ENCODE measurements at regions not wholly inside any gene's neighbourhood (a gene's known extent, or its start where the extent isn't known, plus 50 kb on each side); places are given as distances from the start of the nearest gene placed in this dataset.

DNA sequence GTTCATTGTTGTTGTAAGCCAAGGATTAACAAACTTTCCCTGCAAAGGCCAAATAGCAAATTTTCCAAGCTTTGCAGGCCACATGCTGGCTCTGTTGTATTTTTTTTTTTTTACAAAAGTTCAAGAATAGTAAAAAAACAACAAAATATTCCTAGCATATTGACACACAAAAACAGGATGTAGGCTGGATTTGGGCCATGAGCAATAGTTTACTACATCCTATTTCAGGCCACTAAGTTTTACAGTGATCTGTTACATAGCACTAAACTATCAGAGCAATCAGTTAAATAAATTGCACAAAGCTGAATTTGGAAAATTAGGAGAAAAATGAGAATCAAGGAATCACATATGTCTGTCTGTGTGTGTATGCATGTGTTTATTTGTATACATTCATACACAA is 491.8 kb upstream of the GHITM start:
- Histone ChIP-seq H3K36me3 (no peaks in the 10 kb centered on the region), H3K27ac (no peak overlapping the region), H3K27me3 (ENCODE audit: insufficient read depth, low read depth, severe bottlenecking) (no peaks in the 10 kb centered on the region), H3K9me3 (ENCODE audit: severe bottlenecking) (no peaks in the 10 kb centered on the region), H3K4me3 (ENCODE audit: low read depth, low read length) (no peak overlapping the region)
- TF ChIP-seq, protein P1, sequence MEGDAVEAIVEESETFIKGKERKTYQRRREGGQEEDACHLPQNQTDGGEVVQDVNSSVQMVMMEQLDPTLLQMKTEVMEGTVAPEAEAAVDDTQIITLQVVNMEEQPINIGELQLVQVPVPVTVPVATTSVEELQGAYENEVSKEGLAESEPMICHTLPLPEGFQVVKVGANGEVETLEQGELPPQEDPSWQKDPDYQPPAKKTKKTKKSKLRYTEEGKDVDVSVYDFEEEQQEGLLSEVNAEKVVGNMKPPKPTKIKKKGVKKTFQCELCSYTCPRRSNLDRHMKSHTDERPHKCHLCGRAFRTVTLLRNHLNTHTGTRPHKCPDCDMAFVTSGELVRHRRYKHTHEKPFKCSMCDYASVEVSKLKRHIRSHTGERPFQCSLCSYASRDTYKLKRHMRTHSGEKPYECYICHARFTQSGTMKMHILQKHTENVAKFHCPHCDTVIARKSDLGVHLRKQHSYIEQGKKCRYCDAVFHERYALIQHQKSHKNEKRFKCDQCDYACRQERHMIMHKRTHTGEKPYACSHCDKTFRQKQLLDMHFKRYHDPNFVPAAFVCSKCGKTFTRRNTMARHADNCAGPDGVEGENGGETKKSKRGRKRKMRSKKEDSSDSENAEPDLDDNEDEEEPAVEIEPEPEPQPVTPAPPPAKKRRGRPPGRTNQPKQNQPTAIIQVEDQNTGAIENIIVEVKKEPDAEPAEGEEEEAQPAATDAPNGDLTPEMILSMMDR (IDR thresholded peaks at IDR 0.05; ENCODE audit: low read depth, low read length) = no peak
- DNase-seq = no peak

DNA sequence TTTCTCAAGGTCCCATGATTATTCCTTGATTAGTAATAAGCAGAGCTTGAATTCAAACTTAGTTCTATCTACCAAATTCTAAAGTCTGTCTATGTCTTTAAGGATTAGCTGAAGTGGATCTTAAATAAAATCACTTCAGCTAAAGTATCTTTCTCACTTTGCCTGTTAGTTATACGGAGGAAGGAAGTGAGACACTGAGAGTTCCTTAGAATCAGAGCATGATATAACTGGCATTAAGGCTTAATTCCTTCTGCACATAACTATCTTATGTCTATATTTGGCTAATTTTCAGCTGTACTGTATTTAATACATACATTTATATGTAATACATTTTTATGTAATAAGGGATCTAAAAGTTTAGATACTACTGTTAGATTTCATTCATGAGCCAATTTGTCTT is 491.1 kb upstream of the GHITM start:
- Histone ChIP-seq H3K27me3 (ENCODE audit: insufficient read depth, low read depth, severe bottlenecking) (no peaks in the 10 kb centered on the region), H3K36me3 (no peaks in the 10 kb centered on the region), H3K27ac (no peak overlapping the region), H3K4me3 (ENCODE audit: low read depth, low read length) (no peak overlapping the region), H3K9me3 (ENCODE audit: severe bottlenecking) (no peaks in the 10 kb centered on the region)
- no peak for DNase-seq
- TF ChIP-seq, protein P1 (IDR thresholded peaks at IDR 0.05; ENCODE audit: low read depth, low read length) = no peak

DNA sequence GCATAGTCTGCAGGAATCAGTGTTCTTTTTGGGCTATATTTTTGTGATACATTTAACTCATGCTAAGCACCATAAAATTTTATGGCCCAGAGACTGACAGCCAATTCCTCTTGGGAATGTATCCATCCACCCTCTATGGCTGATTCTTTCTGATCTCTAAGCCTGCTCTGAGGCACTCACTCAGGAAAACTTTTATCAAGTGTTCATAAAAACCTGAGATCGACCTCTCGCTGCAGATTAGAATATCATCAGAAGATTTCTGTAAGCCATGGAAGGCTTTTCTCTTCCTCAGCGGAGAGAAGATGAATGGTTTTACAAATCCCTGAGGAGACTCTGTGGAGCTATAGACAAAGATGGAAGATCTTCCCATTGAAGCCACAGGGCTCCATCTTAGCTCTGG is 489.8 kb upstream of the GHITM start:
- TF ChIP-seq, protein P1 (IDR thresholded peaks at IDR 0.05; ENCODE audit: low read depth, low read length) = no peak
- DNase-seq = no peak
- no peak overlapping the region for H3K4me3 ChIP-seq (ENCODE audit: low read depth, low read length)
- no peaks in the 10 kb centered on the region for H3K9me3 ChIP-seq (ENCODE audit: severe bottlenecking)
- no peaks in the 10 kb centered on the region for H3K27me3 ChIP-seq (ENCODE audit: insufficient read depth, low read depth, severe bottlenecking)
- H3K36me3 ChIP-seq = no peaks in the 10 kb centered on the region
- no peak overlapping the region for H3K27ac ChIP-seq

DNA sequence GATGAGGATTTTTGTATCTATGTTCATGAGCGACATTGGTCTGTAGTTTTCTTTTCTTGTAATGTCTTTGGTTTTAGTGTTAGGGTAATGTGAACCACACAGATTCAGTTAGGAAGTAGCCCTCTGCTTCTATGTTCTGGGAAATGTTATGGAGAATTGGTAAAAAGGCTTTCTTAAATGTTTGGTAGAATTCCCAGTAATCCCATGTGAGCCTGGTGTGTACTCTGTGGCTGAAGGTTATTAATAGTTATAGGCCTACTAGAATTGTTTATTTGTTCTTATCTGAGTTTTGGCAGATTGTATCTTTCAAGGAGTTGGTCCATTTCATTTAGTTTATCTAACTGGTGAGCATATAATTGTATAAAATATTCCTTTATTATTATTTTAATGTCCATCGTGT is 484.6 kb upstream of the GHITM start:
- Histone ChIP-seq H3K36me3 (no peaks in the 10 kb centered on the region), H3K9me3 (ENCODE audit: severe bottlenecking) (no peaks in the 10 kb centered on the region), H3K27me3 (ENCODE audit: insufficient read depth, low read depth, severe bottlenecking) (no peaks in the 10 kb centered on the region), H3K27ac (no peak overlapping the region), H3K4me3 (ENCODE audit: low read depth, low read length) (no peak overlapping the region)
- no peak for DNase-seq
- TF ChIP-seq, protein P1 (IDR thresholded peaks at IDR 0.05; ENCODE audit: low read depth, low read length) = no peak

DNA sequence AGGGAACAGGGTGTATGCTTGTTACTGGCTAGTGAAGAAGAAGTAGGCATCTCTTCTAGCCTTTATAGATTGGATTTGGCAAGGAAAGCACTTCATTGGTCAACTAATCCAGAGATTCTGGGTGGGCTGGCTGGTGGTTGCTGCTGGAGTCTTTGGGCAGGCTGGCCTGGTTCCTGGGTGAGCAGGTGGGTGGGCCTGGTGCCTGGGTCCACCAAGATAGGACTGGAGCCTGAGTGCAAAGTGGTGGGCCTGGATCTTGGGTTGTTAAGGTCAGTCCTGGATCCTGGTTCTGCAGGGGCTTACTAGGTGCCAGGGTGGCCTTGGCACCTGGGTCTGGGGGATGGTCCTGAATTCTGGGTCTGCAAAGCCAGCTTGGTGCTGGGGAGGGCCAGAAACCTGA is 482.4 kb upstream of the GHITM start:
- H3K36me3 ChIP-seq = no peaks in the 10 kb centered on the region
- H3K4me3 ChIP-seq (ENCODE audit: low read depth, low read length) = no peak overlapping the region
- H3K27ac ChIP-seq = no peak overlapping the region
- H3K9me3 ChIP-seq (ENCODE audit: severe bottlenecking) = no peaks in the 10 kb centered on the region
- no peak for DNase-seq
- TF ChIP-seq, protein P1 (IDR thresholded peaks at IDR 0.05; ENCODE audit: low read depth, low read length) = no peak
- no peaks in the 10 kb centered on the region for H3K27me3 ChIP-seq (ENCODE audit: insufficient read depth, low read depth, severe bottlenecking)

DNA sequence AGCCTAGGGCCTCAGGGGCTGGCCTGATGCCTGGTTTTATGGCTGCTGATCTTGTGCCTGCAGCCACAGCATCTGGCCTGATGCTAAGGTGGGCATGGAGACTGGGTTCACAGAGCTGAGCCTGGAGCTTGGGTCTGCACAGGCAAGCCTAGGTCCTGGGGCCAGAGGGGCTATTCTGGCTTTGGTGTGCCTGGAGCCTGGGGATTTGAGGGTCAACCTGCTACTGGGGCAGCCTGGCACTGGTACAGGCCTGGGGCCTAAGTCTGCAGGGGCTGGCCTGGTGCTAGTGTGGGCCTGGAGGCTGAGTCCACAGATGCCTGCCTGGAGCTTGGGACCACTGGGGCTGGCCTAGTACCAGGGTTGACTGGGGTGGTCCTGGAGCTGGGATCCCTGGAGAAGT is 481.8 kb upstream of the GHITM start:
- Histone ChIP-seq H3K9me3 (ENCODE audit: severe bottlenecking) (no peaks in the 10 kb centered on the region), H3K27ac (no peak overlapping the region), H3K4me3 (ENCODE audit: low read depth, low read length) (no peak overlapping the region), H3K36me3 (no peaks in the 10 kb centered on the region), H3K27me3 (ENCODE audit: insufficient read depth, low read depth, severe bottlenecking) (no peaks in the 10 kb centered on the region)
- TF ChIP-seq, protein P1 (IDR thresholded peaks at IDR 0.05; ENCODE audit: low read depth, low read length) = no peak
- DNase-seq = no peak
